GM18870 (cell line): ENCODE measurements at regions not wholly inside any gene's neighbourhood (a gene's known extent, or its start where the extent isn't known, plus 50 kb on each side); places are given as distances from the start of the nearest gene placed in this dataset.

Experiments
- ATAC-seq: cut with Tn5 transposase; IDR thresholded peaks from one replicate; pipeline ENCODE4 v1.9.1; 2021; ENCODE audit warnings: moderate library complexity; ENCODE audit not compliant: unreplicated experiment

GRCh38 chr16:87131061-87131995 is 185.9 kb downstream of the C16orf95 start:
- ATAC-seq = no peak

GRCh38 chr16:87131996-87132345 is 185.2 kb downstream of the C16orf95 start:
- no peak for ATAC-seq

GRCh38 chr16:87132361-87133014 is 184.7 kb downstream of the C16orf95 start:
- ATAC-seq = no peak

GRCh38 chr16:87133112-87133850 is 183.9 kb downstream of the C16orf95 start:
- ATAC-seq = no peak

GRCh38 chr16:87133966-87134627 is 183.1 kb downstream of the C16orf95 start:
- no peak for ATAC-seq

- ATAC-seq = no peak
Measured at GRCh38 chr16:87134628-87134995, 182.6 kb downstream of the C16orf95 start.

GRCh38 chr16:87135246-87136030 is 181.8 kb downstream of the C16orf95 start:
- no peak for ATAC-seq

- no peak for ATAC-seq
Measured at GRCh38 chr16:87138316-87138715, 178.9 kb downstream of the C16orf95 start.

- no peak for ATAC-seq
Measured at GRCh38 chr16:87138738-87139267, 178.4 kb downstream of the C16orf95 start.

GRCh38 chr16:87140211-87141200 is 176.7 kb downstream of the C16orf95 start:
- ATAC-seq = no peak

GRCh38 chr16:87141402-87141801 is 175.8 kb downstream of the C16orf95 start:
- no peak for ATAC-seq

- no peak for ATAC-seq
Measured at GRCh38 chr16:87143661-87144121, 173.5 kb downstream of the C16orf95 start.

- ATAC-seq = no peak
Measured at GRCh38 chr16:87144232-87144631, 173.0 kb downstream of the C16orf95 start.

- ATAC-seq = no peak
Measured at GRCh38 chr16:87145181-87146176, 171.7 kb downstream of the C16orf95 start.

- ATAC-seq = no peak
Measured at GRCh38 chr16:87146676-87147075, 170.5 kb downstream of the C16orf95 start.

- ATAC-seq = no peak
Measured at GRCh38 chr16:87149051-87149450, 168.1 kb downstream of the C16orf95 start.

GRCh38 chr16:87150262-87150661 is 166.9 kb downstream of the C16orf95 start:
- no peak for ATAC-seq
